Chondrocyte (in vitro differentiated cells): ENCODE measurements at regions not wholly inside any gene's neighbourhood (a gene's known extent, or its start where the extent isn't known, plus 50 kb on each side); places are given as distances from the start of the nearest gene placed in this dataset.
"Not testable (repeated sequence)": the region's sequence is repeated elsewhere in the genome, so short reads cannot be mapped to it uniquely, and the experiment has no call there.

Experiments
- DNase-seq: peaks from one replicate; pipeline ENCODE4 v3.0.0; 2021; ENCODE audit warnings: mixed read lengths, low spot score
- H3K27ac Mint-ChIP-seq: one replicate; pipeline ENCODE4 v1.8.0; 2021; ENCODE audit warnings: mild to moderate bottlenecking, moderate library complexity, mixed read lengths; ENCODE audit not compliant: unreplicated experiment
- H3K27me3 Mint-ChIP-seq: 2 replicates; pipeline ENCODE4 v1.8.0; 2021; ENCODE audit warnings: low read depth, mixed read lengths
- H3K36me3 Mint-ChIP-seq: 2 replicates; pipeline ENCODE4 v1.8.0; 2021; ENCODE audit warnings: low read depth, mixed read lengths
- H3K4me1 Mint-ChIP-seq: 2 replicates; pipeline ENCODE4 v1.8.0; 2021; ENCODE audit warnings: low read depth, mild to moderate bottlenecking, mixed read lengths
- H3K4me3 Mint-ChIP-seq: one replicate; pipeline ENCODE4 v1.8.0; 2021; ENCODE audit warnings: mild to moderate bottlenecking, moderate library complexity, mixed read lengths; ENCODE audit not compliant: unreplicated experiment
- H3K9me3 Mint-ChIP-seq: 2 replicates; pipeline ENCODE4 v1.8.0; 2021; ENCODE audit warnings: low read depth, mixed read lengths
- CTCF ChIP-seq: fragments of 200-600 bp; sonication (generic); IDR thresholded peaks from 2 replicates; pipeline ENCODE4 v1.5.0; 2021; ENCODE audit warnings: antibody characterized with exemption, mild to moderate bottlenecking, moderate library complexity

GRCh38 chr17:22128723-22129122 is 436.4 kb downstream of the KCNJ18 start:
- DNase-seq = no peak
- Mint-ChIP-seq H3K36me3 (no peaks in the 10 kb centered on the region), H3K27me3 (no peaks in the 10 kb centered on the region), H3K27ac (no peak overlapping the region), H3K4me3 (no peak overlapping the region), H3K4me1 (no peaks in the 10 kb centered on the region), H3K9me3 (peaks cover 36% of the 10 kb centered on the region)
- no peak for TF ChIP-seq CTCF

- not testable (repeated sequence) for H3K36me3 Mint-ChIP-seq, H3K27ac Mint-ChIP-seq, H3K4me1 Mint-ChIP-seq, H3K27me3 Mint-ChIP-seq, H3K4me3 Mint-ChIP-seq, DNase-seq
- H3K9me3 Mint-ChIP-seq = peaks cover 42% of the 10 kb centered on the region
Measured at GRCh38 chr17:22129920-22130319, 437.6 kb downstream of the KCNJ18 start.

GRCh38 chr17:22131740-22132139 is 439.4 kb downstream of the KCNJ18 start:
- H3K9me3 Mint-ChIP-seq = peaks cover 54% of the 10 kb centered on the region

GRCh38 chr17:22138861-22139469 is 446.6 kb downstream of the KCNJ18 start:
- Mint-ChIP-seq H3K9me3 (peaks cover 17% of the 10 kb centered on the region), H3K27ac (no peak overlapping the region), H3K36me3 (no peaks in the 10 kb centered on the region), H3K4me1 (no peaks in the 10 kb centered on the region), H3K27me3 (no peaks in the 10 kb centered on the region), H3K4me3 (no peak overlapping the region)
- TF ChIP-seq CTCF = no peak
- DNase-seq = no peak

More at GRCh38 chr17:22131740-22132139, 439.4 kb downstream of the KCNJ18 start:
- H3K4me3 Mint-ChIP-seq = no peak overlapping the region
- H3K4me1 Mint-ChIP-seq = no peaks in the 10 kb centered on the region
- H3K27me3 Mint-ChIP-seq = no peaks in the 10 kb centered on the region
- H3K27ac Mint-ChIP-seq = no peak overlapping the region
- TF ChIP-seq CTCF = no peak
- no peak for DNase-seq
- no peaks in the 10 kb centered on the region for H3K36me3 Mint-ChIP-seq

- Mint-ChIP-seq H3K9me3 (peaks cover 5% of the 10 kb centered on the region), H3K4me3 (no peak overlapping the region), H3K4me1 (no peaks in the 10 kb centered on the region), H3K36me3 (no peaks in the 10 kb centered on the region), H3K27ac (no peak overlapping the region), H3K27me3 (no peaks in the 10 kb centered on the region)
- no peak for TF ChIP-seq CTCF
- DNase-seq = peak; percentile 15
Measured at GRCh38 chr17:22142091-22142490, 449.8 kb downstream of the KCNJ18 start.

GRCh38 chr17:22145605-22146178 is 453.4 kb downstream of the KCNJ18 start:
- no peaks in the 10 kb centered on the region for H3K27me3 Mint-ChIP-seq
- no peak overlapping the region for H3K27ac Mint-ChIP-seq
- H3K4me3 Mint-ChIP-seq = no peak overlapping the region
- no peak for TF ChIP-seq CTCF
- peak; percentile 83 for DNase-seq
- peaks cover 24% of the 10 kb centered on the region for H3K9me3 Mint-ChIP-seq
- no peaks in the 10 kb centered on the region for H3K36me3 Mint-ChIP-seq
- H3K4me1 Mint-ChIP-seq = no peaks in the 10 kb centered on the region
